NCI-H187 (cell line): ENCODE measurements at regions not wholly inside any gene's neighbourhood (a gene's known extent, or its start where the extent isn't known, plus 50 kb on each side); places are given as distances from the start of the nearest gene placed in this dataset.
A peak's percentile ranks its signal among the peaks of the same experiment; 100 is the strongest.

Experiments used
- DNase-seq, 2 experiments: peaks; one replicate each; lab custom pipeline; 2025; lab: John Stamatoyannopoulos, UW

GRCh38 chr2:14350856-14351255 is 281.7 kb upstream of the LRATD1 start:
- no peak for DNase-seq

- DNase-seq: no peak
Measured at GRCh38 chr2:14352067-14352466, 280.4 kb upstream of the LRATD1 start.

GRCh38 chr2:14354231-14354630 is 278.3 kb upstream of the LRATD1 start:
- DNase-seq: no peak

GRCh38 chr2:14355102-14355501 is 277.4 kb upstream of the LRATD1 start:
- DNase-seq: no peak

- DNase-seq: no peak
Measured at GRCh38 chr2:14358339-14358738, 274.2 kb upstream of the LRATD1 start.

- DNase-seq: no peak
Measured at GRCh38 chr2:14358774-14359173, 273.7 kb upstream of the LRATD1 start.

- DNase-seq: no peak
Measured at GRCh38 chr2:14363137-14363536, 269.4 kb upstream of the LRATD1 start.

- no peak for DNase-seq
Measured at GRCh38 chr2:14363976-14364375, 268.5 kb upstream of the LRATD1 start.

GRCh38 chr2:14364471-14364870 is 268.0 kb upstream of the LRATD1 start:
- no peak for DNase-seq

- no peak for DNase-seq
Measured at GRCh38 chr2:14385043-14385442, 247.5 kb upstream of the LRATD1 start.

- no peak for DNase-seq
Measured at GRCh38 chr2:14387332-14387731, 245.2 kb upstream of the LRATD1 start.

GRCh38 chr2:14388724-14389123 is 243.8 kb upstream of the LRATD1 start:
- DNase-seq: no peak

- no peak for DNase-seq
Measured at GRCh38 chr2:14396533-14397083, 235.9 kb upstream of the LRATD1 start.

GRCh38 chr2:14398641-14399040 is 233.9 kb upstream of the LRATD1 start:
- no peak for DNase-seq

- peak; percentile 93 to 98 for DNase-seq
Measured at GRCh38 chr2:14401873-14402272, 230.6 kb upstream of the LRATD1 start.

GRCh38 chr2:14408695-14409094 is 223.8 kb upstream of the LRATD1 start:
- DNase-seq: no peak

- no peak for DNase-seq
Measured at GRCh38 chr2:14417551-14417950, 215.0 kb upstream of the LRATD1 start.

GRCh38 chr2:14418115-14418514 is 214.4 kb upstream of the LRATD1 start:
- no peak for DNase-seq

GRCh38 chr2:14420851-14421250 is 211.7 kb upstream of the LRATD1 start:
- DNase-seq: no peak

- DNase-seq: no peak
Measured at GRCh38 chr2:14422426-14422825, 210.1 kb upstream of the LRATD1 start.

- DNase-seq: no peak
Measured at GRCh38 chr2:14423145-14423906, 209.2 kb upstream of the LRATD1 start.

GRCh38 chr2:14424478-14425390 is 207.8 kb upstream of the LRATD1 start:
- DNase-seq: no peak

- DNase-seq: no peak
Measured at GRCh38 chr2:14425869-14426268, 206.6 kb upstream of the LRATD1 start.
